ENCODE measurements at regions not wholly inside any gene's neighbourhood (a gene's known extent, or its start where the extent isn't known, plus 50 kb on each side); places are given as distances from the start of the nearest gene placed in this dataset.

GRCh38 chr13:97901716-97902115 is 51.8 kb upstream of the IPO5 start:
- Histone ChIP-seq H3K9me3 (no peaks in the 10 kb centered on the region), H3K4me3 (no peak overlapping the region), H3K4me1 (ENCODE audit: insufficient read depth) (no peaks in the 10 kb centered on the region), H3K36me3 (no peaks in the 10 kb centered on the region), H3K27ac (no peak overlapping the region), H3K27me3 (no peaks in the 10 kb centered on the region)
- TF ChIP-seq CTCF (IDR thresholded peaks at IDR 0.05) (no peak), EP300 (IDR thresholded peaks at IDR 0.05) (no peak), POLR2A (IDR thresholded peaks at IDR 0.05) (no peak)
- intact Hi-C loops (cut with DNase I) = no loop called here
- WGBS, 3 donors = 41 to 76% (median 45%) methylated on average over 1 of the region's 1 CpG
- no peak for DNase-seq
